AG04450 (cell line): ENCODE measurements at regions not wholly inside any gene's neighbourhood (a gene's known extent, or its start where the extent isn't known, plus 50 kb on each side); places are given as distances from the start of the nearest gene placed in this dataset.

Experiments used
- CTCF ChIA-PET: fragments of 300-600, 350-600 bp; formaldehyde crosslinking; extraction: SDS; loops from one replicate; lab custom pipeline; 2022; ENCODE audit warnings: antibody characterized with exemption, inconsistent platforms; lab: Charles Lee
- POLR2A ChIA-PET: fragments of 350-600 bp; formaldehyde crosslinking; extraction: SDS; loops from one replicate; lab custom pipeline; 2021; ENCODE audit warnings: antibody characterized with exemption, inconsistent platforms; lab: Yijun Ruan, JAX
- DNase-seq: peaks from one replicate; pipeline ENCODE4 v3.0.0-alpha.2; 2011; ENCODE audit warnings: low read depth, low spot score
- H3K27ac ChIP-seq: one replicate; pipeline ENCODE4 v1.5.1; 2012; ENCODE audit warnings: low read depth, low read length, control low read depth
- H3K27me3 ChIP-seq: one replicate; pipeline ENCODE4 v1.6.0; 2012; ENCODE audit warnings: low read length; ENCODE audit not compliant: control insufficient read depth, insufficient read depth
- H3K4me3 ChIP-seq: 2 replicates; pipeline ENCODE4 v1.5.1; 2011; ENCODE audit warnings: mild to moderate bottlenecking, low read depth, low read length, control low read depth
- H3K9me3 ChIP-seq: 2 replicates; pipeline ENCODE4 v1.5.1; 2012; ENCODE audit warnings: low read length; ENCODE audit not compliant: control insufficient read depth, insufficient read depth
- TF ChIP-seq, protein P1 (sequence below): IDR thresholded peaks from 2 replicates; pipeline ENCODE4 v1.5.1; 2011; ENCODE audit warnings: low read depth, low read length, control low read depth, inconsistent platforms

DNA sequence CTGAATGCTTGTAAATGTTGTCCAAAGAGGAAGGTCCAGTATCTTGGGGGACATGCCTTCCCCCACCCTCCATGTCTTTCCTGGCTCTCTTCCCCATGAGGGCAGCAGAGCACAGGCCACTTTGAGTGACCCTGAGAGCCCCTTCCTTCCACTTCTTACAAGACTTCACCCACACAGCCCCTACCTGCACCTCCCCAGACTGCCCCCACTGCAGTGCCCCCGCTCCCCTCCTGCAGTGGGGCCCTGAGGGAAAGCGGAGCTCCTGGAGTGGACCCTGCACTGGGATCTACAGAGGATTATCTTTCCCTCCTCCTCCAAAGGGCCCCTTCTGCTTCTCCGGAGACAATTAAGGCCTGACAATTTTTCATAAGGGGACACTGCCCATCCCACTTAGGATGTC is 326.8 kb downstream of the TCERG1L start:
- H3K27me3 ChIP-seq = no peaks in the 10 kb centered on the region
- ChIA-PET POLR2A (no interaction called here), CTCF (no interaction called here)
- no peak for DNase-seq
- H3K27ac ChIP-seq = no peak overlapping the region
- H3K9me3 ChIP-seq = peaks cover 51% of the 10 kb centered on the region
- TF ChIP-seq, protein P1, sequence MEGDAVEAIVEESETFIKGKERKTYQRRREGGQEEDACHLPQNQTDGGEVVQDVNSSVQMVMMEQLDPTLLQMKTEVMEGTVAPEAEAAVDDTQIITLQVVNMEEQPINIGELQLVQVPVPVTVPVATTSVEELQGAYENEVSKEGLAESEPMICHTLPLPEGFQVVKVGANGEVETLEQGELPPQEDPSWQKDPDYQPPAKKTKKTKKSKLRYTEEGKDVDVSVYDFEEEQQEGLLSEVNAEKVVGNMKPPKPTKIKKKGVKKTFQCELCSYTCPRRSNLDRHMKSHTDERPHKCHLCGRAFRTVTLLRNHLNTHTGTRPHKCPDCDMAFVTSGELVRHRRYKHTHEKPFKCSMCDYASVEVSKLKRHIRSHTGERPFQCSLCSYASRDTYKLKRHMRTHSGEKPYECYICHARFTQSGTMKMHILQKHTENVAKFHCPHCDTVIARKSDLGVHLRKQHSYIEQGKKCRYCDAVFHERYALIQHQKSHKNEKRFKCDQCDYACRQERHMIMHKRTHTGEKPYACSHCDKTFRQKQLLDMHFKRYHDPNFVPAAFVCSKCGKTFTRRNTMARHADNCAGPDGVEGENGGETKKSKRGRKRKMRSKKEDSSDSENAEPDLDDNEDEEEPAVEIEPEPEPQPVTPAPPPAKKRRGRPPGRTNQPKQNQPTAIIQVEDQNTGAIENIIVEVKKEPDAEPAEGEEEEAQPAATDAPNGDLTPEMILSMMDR = no peak
- no peak overlapping the region for H3K4me3 ChIP-seq

DNA sequence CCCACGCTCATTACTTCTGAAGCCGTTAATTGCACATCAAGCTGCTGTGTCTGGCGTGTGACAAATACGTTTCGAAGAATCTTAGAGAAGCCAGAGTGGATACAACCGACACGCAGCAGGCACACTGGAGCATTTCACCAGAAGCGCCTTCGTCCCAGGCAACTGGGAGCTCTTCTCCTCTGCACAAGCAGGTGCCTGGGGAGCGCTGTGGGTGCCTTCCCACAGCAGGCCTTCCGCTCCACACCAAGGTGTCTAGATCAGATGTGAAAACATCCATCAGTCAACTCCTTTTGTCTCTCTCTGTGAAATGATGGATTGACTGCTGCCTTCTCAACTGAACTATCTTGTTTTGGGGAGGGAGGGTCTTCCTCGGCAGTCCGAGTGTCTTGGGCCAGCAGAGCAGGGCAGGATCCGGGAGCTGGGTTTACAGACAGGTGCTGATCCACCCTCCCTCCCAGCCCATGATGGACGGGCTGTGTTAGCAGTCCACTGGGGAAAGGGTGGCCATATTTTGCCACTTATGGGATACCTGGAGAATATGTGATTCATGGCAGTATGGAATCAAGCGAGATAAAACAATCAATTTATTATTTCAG is 326.3 kb downstream of the TCERG1L start:
- ChIA-PET POLR2A (no interaction called here), CTCF (no interaction called here)
- DNase-seq = no peak
- Histone ChIP-seq H3K27ac (no peak overlapping the region), H3K27me3 (no peaks in the 10 kb centered on the region), H3K4me3 (no peak overlapping the region), H3K9me3 (peaks cover 55% of the 10 kb centered on the region)
- TF ChIP-seq, protein P1 = no peak

DNA sequence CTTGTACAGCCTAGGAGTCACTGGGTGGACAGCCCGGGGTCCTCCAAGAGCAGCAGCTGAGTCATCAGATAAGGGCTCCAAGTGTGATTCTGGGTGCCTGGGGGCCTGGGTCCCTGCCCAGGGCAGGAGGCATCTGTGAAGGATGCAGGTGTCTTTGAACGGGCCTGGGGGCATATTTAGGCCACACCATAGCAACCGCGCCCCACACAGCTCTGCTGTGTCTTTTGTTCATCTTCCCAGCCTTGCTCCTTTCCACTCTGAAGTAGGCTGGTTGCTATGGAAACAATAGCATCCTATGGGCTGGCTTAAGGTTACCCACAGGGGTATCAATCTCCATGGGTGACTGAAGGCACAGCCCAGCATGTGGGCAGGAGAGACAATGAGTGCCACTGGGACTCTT is 324.7 kb downstream of the TCERG1L start:
- no peak overlapping the region for H3K27ac ChIP-seq
- H3K27me3 ChIP-seq = no peaks in the 10 kb centered on the region
- TF ChIP-seq, protein P1 = no peak
- H3K9me3 ChIP-seq = peaks cover 64% of the 10 kb centered on the region
- H3K4me3 ChIP-seq = no peak overlapping the region
- no peak for DNase-seq
- ChIA-PET CTCF (no interaction called here), POLR2A (no interaction called here)

DNA sequence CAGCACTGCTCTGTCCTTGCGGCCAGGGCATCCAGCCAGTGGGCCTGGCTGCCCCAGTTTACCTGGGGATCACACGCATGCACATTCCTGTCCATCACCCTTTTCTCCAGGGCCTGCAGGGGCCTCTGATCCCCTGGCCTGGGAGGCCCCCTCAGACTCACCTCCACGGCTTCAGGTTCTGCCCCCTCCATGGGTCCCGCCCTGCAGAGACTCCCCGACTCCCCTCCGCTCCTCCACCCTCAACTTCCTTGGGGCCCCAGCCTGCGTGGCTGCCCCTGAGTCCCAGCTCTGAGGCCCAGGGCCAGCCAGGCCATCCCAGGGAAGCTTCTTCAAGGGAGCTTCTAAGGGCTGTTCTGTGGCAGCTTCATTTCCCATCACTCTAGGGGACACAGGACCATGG is 324.1 kb downstream of the TCERG1L start:
- no peak for DNase-seq
- Histone ChIP-seq H3K9me3 (peaks cover 65% of the 10 kb centered on the region), H3K27ac (no peak overlapping the region), H3K4me3 (no peak overlapping the region), H3K27me3 (no peaks in the 10 kb centered on the region)
- TF ChIP-seq, protein P1 = no peak
- ChIA-PET CTCF (interaction anchor here (0.5 kb wide), 1 partner anchor 64 kb away, joined by 3 read pairs; no protein-coding TSS in a partner anchor), POLR2A (no interaction called here)

DNA sequence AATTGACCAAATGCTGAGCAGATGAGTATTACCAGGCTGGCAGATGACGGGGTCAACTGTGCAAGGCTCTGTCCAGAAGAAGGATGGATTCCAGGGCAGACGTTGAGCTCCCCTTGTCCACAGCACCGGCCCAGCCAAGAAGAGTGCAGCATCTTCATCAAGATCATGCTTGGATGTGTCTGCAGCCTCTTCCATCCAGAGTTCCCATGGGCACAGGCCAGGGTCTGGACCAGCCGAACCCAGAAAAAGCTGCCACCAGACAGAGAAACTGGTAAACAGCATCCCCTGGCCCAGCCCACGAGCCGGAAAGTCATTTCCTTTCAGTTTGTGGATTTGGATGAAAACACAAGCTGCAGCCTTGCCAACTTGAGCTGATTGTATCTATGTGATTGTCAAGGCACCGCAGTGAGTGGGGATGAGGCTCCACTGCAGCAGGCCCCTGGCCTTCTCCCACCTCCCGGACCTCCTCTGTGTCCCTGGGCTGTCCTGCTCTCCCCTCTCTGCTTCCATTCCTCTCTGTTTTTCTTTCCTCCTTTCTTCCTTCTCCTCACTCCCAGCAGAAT is 321.8 kb downstream of the TCERG1L start:
- no peak for DNase-seq
- TF ChIP-seq, protein P1 = no peak
- no peaks in the 10 kb centered on the region for H3K27me3 ChIP-seq
- ChIA-PET CTCF (no interaction called here), POLR2A (no interaction called here)
- no peak overlapping the region for H3K27ac ChIP-seq
- no peak overlapping the region for H3K4me3 ChIP-seq
- peaks cover 77% of the 10 kb centered on the region for H3K9me3 ChIP-seq
